Astrocyte of the cerebellum (primary cell): ENCODE measurements at regions not wholly inside any gene's neighbourhood (a gene's known extent, or its start where the extent isn't known, plus 50 kb on each side); places are given as distances from the start of the nearest gene placed in this dataset.

Experiments used
- DNase-seq: peaks from one replicate; pipeline ENCODE4 v3.0.0-alpha.2; 2011; ENCODE audit warnings: low read depth
- H3K4me3 ChIP-seq: 2 replicates; pipeline ENCODE4 v1.5.1; 2011; ENCODE audit warnings: mild to moderate bottlenecking, low read depth, low read length, moderate library complexity
- in situ Hi-C: cut with HindIII; loops from 2 replicates; pipeline ENCODE4 v1.10.0; 2017; ENCODE audit warnings: low sequenced_read_pairs
- TF ChIP-seq, protein P1 (sequence below): IDR thresholded peaks from 2 replicates; pipeline ENCODE4 v1.5.1; 2012; ENCODE audit warnings: low read length, low read depth, moderate library complexity, mild to moderate bottlenecking; ENCODE audit errors: missing control alignments

DNA sequence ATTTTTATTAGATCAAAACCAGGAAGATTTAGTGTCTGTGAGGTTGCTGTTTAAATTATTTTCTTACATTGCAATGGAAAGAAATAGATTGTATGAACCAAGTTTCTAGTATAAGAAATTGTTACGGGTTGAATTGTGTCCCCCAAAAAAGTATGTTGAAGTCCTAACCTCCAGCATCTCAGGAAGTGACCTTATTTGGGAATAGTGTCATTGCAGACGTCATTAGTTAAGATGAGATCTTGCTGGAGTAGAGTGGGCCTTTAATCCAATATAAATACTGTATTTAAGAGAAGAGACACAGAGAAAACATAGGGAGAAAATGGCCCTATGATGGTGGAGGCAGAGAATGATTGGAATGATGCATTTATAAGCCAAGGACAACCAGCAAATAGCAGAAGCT, 188.7 kb upstream of the SAMSN1 start:
- in situ Hi-C loops: no loop called here
- TF ChIP-seq, protein P1, sequence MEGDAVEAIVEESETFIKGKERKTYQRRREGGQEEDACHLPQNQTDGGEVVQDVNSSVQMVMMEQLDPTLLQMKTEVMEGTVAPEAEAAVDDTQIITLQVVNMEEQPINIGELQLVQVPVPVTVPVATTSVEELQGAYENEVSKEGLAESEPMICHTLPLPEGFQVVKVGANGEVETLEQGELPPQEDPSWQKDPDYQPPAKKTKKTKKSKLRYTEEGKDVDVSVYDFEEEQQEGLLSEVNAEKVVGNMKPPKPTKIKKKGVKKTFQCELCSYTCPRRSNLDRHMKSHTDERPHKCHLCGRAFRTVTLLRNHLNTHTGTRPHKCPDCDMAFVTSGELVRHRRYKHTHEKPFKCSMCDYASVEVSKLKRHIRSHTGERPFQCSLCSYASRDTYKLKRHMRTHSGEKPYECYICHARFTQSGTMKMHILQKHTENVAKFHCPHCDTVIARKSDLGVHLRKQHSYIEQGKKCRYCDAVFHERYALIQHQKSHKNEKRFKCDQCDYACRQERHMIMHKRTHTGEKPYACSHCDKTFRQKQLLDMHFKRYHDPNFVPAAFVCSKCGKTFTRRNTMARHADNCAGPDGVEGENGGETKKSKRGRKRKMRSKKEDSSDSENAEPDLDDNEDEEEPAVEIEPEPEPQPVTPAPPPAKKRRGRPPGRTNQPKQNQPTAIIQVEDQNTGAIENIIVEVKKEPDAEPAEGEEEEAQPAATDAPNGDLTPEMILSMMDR: no peak
- no peak for DNase-seq
- no peak overlapping the region for H3K4me3 ChIP-seq

GRCh38 chr21:14734191-14734590, 188.1 kb upstream of the SAMSN1 start:
- in situ Hi-C loops: no loop called here
- TF ChIP-seq, protein P1: no peak
- DNase-seq: no peak

DNA sequence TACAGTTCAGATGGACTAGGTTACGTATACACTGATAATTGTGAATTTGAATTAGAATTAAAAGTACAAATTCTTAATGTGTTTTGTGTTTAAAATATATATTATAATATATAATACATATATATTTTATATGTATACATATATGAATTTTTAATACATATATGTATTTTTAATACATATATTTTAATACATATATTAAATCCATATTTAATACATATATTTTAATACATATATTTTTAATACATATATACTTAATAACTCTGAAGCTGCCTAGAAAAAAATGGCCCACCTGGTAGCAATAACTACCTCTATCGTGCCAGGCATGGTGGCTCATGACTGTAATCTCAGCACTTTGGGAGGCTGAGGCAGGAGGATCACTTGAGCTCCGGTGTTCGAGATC, 179.1 kb upstream of the SAMSN1 start:
- H3K4me3 ChIP-seq: no peak overlapping the region
- TF ChIP-seq, protein P1: no peak
- in situ Hi-C loops: no loop called here
- DNase-seq: no peak

More at GRCh38 chr21:14734191-14734590, 188.1 kb upstream of the SAMSN1 start:
- H3K4me3 ChIP-seq: no peak overlapping the region

GRCh38 chr21:14722841-14723483, 176.8 kb upstream of the SAMSN1 start:
- in situ Hi-C loops: no loop called here
- no peak overlapping the region for H3K4me3 ChIP-seq
- no peak for DNase-seq
- TF ChIP-seq, protein P1: no peak

DNA sequence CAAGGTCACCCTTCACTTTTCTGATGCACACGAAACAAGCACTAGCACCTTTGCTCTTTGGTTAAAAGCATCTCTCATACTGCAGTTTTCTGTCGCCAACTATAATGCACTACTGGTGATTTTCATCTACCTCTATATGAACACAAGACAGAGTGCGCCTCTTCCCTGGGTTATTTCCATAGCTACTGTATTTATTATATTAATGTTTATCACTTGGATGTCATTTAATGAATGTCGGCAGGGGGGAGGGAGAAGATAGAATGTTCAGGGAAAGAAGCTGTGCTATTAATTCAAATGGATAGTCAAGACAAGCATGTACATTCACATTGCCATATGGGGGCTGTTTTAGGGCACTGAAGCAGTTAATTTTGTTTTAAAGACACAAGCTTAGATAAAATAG, 174.1 kb upstream of the SAMSN1 start:
- TF ChIP-seq, protein P1: no peak
- in situ Hi-C loops: no loop called here
- DNase-seq: no peak
- H3K4me3 ChIP-seq: no peak overlapping the region

DNA sequence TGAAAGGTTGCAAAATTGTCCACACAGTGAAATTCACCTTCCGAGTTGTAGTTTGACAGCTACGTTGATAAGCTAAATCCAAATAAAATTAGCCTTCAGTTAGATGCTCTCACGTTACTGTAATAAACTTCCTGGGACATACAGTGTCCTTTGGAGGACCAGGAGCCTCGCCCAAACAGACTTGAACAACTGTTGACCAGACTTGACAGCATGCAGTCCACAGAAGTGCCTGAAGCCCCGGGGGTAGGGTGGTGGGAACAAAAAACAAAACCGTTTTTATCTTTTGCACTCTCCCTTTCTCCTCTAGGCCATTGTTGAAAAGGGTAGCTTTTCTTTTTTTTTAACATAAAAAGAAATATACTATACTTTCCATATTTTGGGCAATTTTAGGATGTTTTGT, 172.8 kb upstream of the SAMSN1 start:
- H3K4me3 ChIP-seq: no peak overlapping the region
- DNase-seq: no peak
- TF ChIP-seq, protein P1: no peak
- in situ Hi-C loops: no loop called here
